NB4 (cell line): ENCODE measurements at regions not wholly inside any gene's neighbourhood (a gene's known extent, or its start where the extent isn't known, plus 50 kb on each side); places are given as distances from the start of the nearest gene placed in this dataset.

Experiments used
- MYC ChIP-seq: IDR thresholded peaks from 2 replicates; pipeline ENCODE4 v1.6.1; 2011; ENCODE audit warnings: low read depth, low read length
- POLR2A ChIP-seq: IDR thresholded peaks from 2 replicates; pipeline ENCODE4 v1.6.1; 2011; ENCODE audit warnings: mild to moderate bottlenecking; ENCODE audit not compliant: insufficient read length; ENCODE audit errors: extremely low read depth
- TF ChIP-seq, protein P1 (sequence below): IDR thresholded peaks from one replicate; pipeline ENCODE4 v1.5.1; 2012; ENCODE audit warnings: low read depth, low read length
- TF ChIP-seq, protein P2 (sequence below): IDR thresholded peaks from 2 replicates; pipeline ENCODE4 v1.6.1; 2011; ENCODE audit warnings: low read depth, low read length

DNA sequence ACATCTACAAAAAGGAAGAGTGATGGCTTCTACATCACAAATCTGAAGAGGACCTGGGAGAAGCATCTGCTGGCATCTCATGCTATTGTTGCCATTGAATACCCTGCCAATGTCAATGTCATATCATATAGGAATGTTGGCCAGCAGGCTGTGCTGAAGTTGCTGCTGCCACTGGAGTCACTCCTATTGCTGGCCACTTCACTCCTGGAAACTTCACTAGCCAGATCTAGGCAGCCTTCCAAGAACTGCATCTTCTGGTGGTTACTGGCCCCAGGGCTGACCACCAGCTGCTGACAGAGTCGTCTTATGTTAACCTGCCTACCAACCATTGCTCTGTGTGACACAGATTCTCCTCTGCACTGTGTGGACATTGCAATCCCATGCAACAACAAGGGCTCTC lies 111.8 kb downstream of the PERP start:
- TF ChIP-seq, protein P1, sequence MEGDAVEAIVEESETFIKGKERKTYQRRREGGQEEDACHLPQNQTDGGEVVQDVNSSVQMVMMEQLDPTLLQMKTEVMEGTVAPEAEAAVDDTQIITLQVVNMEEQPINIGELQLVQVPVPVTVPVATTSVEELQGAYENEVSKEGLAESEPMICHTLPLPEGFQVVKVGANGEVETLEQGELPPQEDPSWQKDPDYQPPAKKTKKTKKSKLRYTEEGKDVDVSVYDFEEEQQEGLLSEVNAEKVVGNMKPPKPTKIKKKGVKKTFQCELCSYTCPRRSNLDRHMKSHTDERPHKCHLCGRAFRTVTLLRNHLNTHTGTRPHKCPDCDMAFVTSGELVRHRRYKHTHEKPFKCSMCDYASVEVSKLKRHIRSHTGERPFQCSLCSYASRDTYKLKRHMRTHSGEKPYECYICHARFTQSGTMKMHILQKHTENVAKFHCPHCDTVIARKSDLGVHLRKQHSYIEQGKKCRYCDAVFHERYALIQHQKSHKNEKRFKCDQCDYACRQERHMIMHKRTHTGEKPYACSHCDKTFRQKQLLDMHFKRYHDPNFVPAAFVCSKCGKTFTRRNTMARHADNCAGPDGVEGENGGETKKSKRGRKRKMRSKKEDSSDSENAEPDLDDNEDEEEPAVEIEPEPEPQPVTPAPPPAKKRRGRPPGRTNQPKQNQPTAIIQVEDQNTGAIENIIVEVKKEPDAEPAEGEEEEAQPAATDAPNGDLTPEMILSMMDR: no peak
- TF ChIP-seq, protein P2, sequence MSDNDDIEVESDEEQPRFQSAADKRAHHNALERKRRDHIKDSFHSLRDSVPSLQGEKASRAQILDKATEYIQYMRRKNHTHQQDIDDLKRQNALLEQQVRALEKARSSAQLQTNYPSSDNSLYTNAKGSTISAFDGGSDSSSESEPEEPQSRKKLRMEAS: no peak
- no peak for TF ChIP-seq POLR2A
- TF ChIP-seq MYC: no peak
